Stomach (tissue), 4 donors: ENCODE measurements at regions not wholly inside any gene's neighbourhood (a gene's known extent, or its start where the extent isn't known, plus 50 kb on each side); places are given as distances from the start of the nearest gene placed in this dataset.

ENCODE experiments used
- CTCF ChIP-seq, 7 experiments: fragments of 450-650 bp in 4 of 7; fragments of 200-600 bp in 3 of 7; sonication (generic) in 3 of 7; IDR thresholded peaks; one replicate each; pipeline ENCODE4 v1.5.1; 2016 to 2019; ENCODE audit warnings: antibody characterized with exemption in 7 of 7, control low read depth in 2 of 7, mild to moderate bottlenecking in 1 of 7
- POLR2A ChIP-seq, 4 donors: fragments of 450-650 bp; IDR thresholded peaks; one replicate each; pipeline ENCODE4 v1.6.1; 2016; ENCODE audit warnings: antibody characterized with exemption in 4 of 4, control low read depth in 2 of 4, mild to moderate bottlenecking in 1 of 4, moderate library complexity in 1 of 4

GRCh38 chr2:123363826-123364225 is 661.3 kb upstream of the CNTNAP5 start:
- no peak for TF ChIP-seq CTCF (IDR thresholded peaks at IDR 0.05)
- no peak for TF ChIP-seq POLR2A (IDR thresholded peaks at IDR 0.05)
